HK-2 (cell line): ENCODE measurements at regions not wholly inside any gene's neighbourhood (a gene's known extent, or its start where the extent isn't known, plus 50 kb on each side); places are given as distances from the start of the nearest gene placed in this dataset.

ENCODE experiments used
- DNase-seq: peaks from one replicate; pipeline ENCODE4 v3.0.0-alpha.2; 2018; ENCODE audit not compliant: unreplicated experiment

GRCh38 chr10:90674928-90675327, 182.9 kb downstream of the HTR7 start:
- DNase-seq = no peak

GRCh38 chr10:90675621-90676020, 182.2 kb downstream of the HTR7 start:
- no peak for DNase-seq
